ENCODE measurements at regions not wholly inside any gene's neighbourhood (a gene's known extent, or its start where the extent isn't known, plus 50 kb on each side); places are given as distances from the start of the nearest gene placed in this dataset.

GRCh38 chr13:97072297-97072696 is 78.0 kb upstream of the OXGR1 start:
- TF ChIP-seq CTCF (IDR thresholded peaks at IDR 0.05; ENCODE audit: control extremely low read depth in 1 of 3, insufficient read depth in 1 of 3, low read depth in 1 of 3, low read length in 3 of 3) (no peak), RBBP5 (IDR thresholded peaks at IDR 0.05; ENCODE audit: borderline replicate concordance, low read depth, low read length) (no peak), RFX5 (IDR thresholded peaks at IDR 0.05; ENCODE audit: borderline replicate concordance, low read depth, low read length) (no peak), POLR2A (IDR thresholded peaks at IDR 0.05; ENCODE audit: control extremely low read depth in 1 of 2, low read depth in 2 of 2, low read length in 2 of 2) (no peak), CBX5 (IDR thresholded peaks at IDR 0.05; ENCODE audit: low read depth, low read length) (no peak), TAF1 (IDR thresholded peaks at IDR 0.05; ENCODE audit: low read depth, low read length) (no peak), SIX5 (IDR thresholded peaks at IDR 0.05; ENCODE audit: low read depth, low read length) (no peak), RAD21 (IDR thresholded peaks at IDR 0.05 in 1 of 2, conservative IDR thresholded peaks at IDR 0.05 in 1 of 2; ENCODE audit: low read depth in 2 of 2, low read length in 2 of 2) (no peak), TAF7 (optimal IDR thresholded peaks at IDR 0.05; ENCODE audit: borderline replicate concordance, low read depth, low read length) (no peak), PHF8 (conservative IDR thresholded peaks at IDR 0.05; ENCODE audit: low read depth, low read length) (no peak), USF2 (IDR thresholded peaks at IDR 0.05; ENCODE audit: low read length) (no peak), SUZ12 (IDR thresholded peaks at IDR 0.05; ENCODE audit: low read length) (no peak)
